HL-60 (cell line): ENCODE measurements at regions not wholly inside any gene's neighbourhood (a gene's known extent, or its start where the extent isn't known, plus 50 kb on each side); places are given as distances from the start of the nearest gene placed in this dataset.

ENCODE experiments used
- DNase-seq, 2 experiments: peaks; one replicate each; pipeline ENCODE4 v3.0.0-alpha.2; 2010 to 2020; ENCODE audit warnings: low read depth in 1 of 2, low spot score in 1 of 2
- H3K27ac ChIP-seq: fragments of 250-450 bp; sonication (Bioruptor Pico); replicated peaks from 2 replicates; pipeline ENCODE4 v1.5.1; 2020; ENCODE audit warnings: mild to moderate bottlenecking, moderate library complexity
- H3K27me3 ChIP-seq: fragments of 250-450 bp; sonication (Bioruptor Pico); 2 replicates; pipeline ENCODE4 v1.5.1; 2021; ENCODE audit warnings: mild to moderate bottlenecking, moderate library complexity; ENCODE audit not compliant: insufficient read depth, poor library complexity, severe bottlenecking
- H3K4me3 ChIP-seq: replicated peaks from 2 replicates; pipeline ENCODE4 v1.5.1; 2011; ENCODE audit warnings: mild to moderate bottlenecking, control low read depth, low read length; ENCODE audit not compliant: insufficient read depth
- CTCF ChIP-seq: IDR thresholded peaks from one replicate; pipeline ENCODE4 v1.5.1; 2011; ENCODE audit warnings: low read length, control low read depth, inconsistent platforms; ENCODE audit not compliant: insufficient read depth
- GABPA ChIP-seq: IDR thresholded peaks from 2 replicates; pipeline ENCODE4 v1.6.1; 2012; ENCODE audit warnings: low read depth
- POLR2AphosphoS5 ChIP-seq: IDR thresholded peaks from 2 replicates; pipeline ENCODE4 v1.6.1; 2012; ENCODE audit warnings: low read depth
- REST ChIP-seq: IDR thresholded peaks from 2 replicates; pipeline ENCODE4 v1.6.1; 2012; ENCODE audit warnings: low read depth; ENCODE audit not compliant: insufficient replicate concordance
- SPI1 ChIP-seq: IDR thresholded peaks from 2 replicates; pipeline ENCODE4 v1.6.1; 2012; ENCODE audit warnings: low read depth, mild to moderate bottlenecking, borderline replicate concordance

DNA sequence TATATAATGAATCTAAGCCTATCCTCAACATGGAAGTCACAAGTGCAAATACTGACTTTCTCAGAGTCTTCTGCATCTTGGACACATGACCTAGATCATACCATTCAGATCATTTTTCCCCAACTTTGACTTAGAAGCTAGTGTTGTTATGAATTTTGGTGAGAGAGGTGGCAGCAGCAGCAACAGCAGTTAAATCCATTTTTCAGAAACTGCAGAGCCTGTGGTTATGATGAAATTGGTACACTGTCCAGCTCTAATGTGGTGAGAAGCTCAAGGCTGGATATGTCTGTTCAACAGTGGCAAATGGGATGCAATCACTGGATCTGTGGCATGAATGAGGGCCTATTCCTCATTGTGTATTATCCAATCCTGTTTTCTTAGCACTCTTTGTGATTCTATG, 290.1 kb upstream of the SATB1 start:
- H3K27me3 ChIP-seq = no peaks in the 10 kb centered on the region
- DNase-seq = no peak
- no peak overlapping the region for H3K4me3 ChIP-seq
- no peak overlapping the region for H3K27ac ChIP-seq
- TF ChIP-seq GABPA = no peak
- no peak for TF ChIP-seq REST
- TF ChIP-seq SPI1 = no peak
- no peak for TF ChIP-seq CTCF
- TF ChIP-seq POLR2AphosphoS5 = no peak

GRCh38 chr3:18713577-18713951, 288.4 kb upstream of the SATB1 start:
- Histone ChIP-seq H3K4me3 (no peak overlapping the region), H3K27ac (no peak overlapping the region), H3K27me3 (no peaks in the 10 kb centered on the region)
- TF ChIP-seq REST = no peak
- no peak for TF ChIP-seq GABPA
- no peak for TF ChIP-seq CTCF
- no peak for TF ChIP-seq POLR2AphosphoS5
- no peak for TF ChIP-seq SPI1
- no peak for DNase-seq

GRCh38 chr3:18712713-18713576, 287.8 kb upstream of the SATB1 start:
- Histone ChIP-seq H3K4me3 (no peak overlapping the region), H3K27ac (no peak overlapping the region), H3K27me3 (no peaks in the 10 kb centered on the region)
- no peak for DNase-seq
- TF ChIP-seq POLR2AphosphoS5 = no peak
- TF ChIP-seq GABPA = no peak
- no peak for TF ChIP-seq SPI1
- TF ChIP-seq CTCF = no peak
- no peak for TF ChIP-seq REST
